Astrocyte (in vitro differentiated cells and primary cell): ENCODE measurements at regions not wholly inside any gene's neighbourhood (a gene's known extent, or its start where the extent isn't known, plus 50 kb on each side); places are given as distances from the start of the nearest gene placed in this dataset.

ENCODE experiments used
- CTCF ChIP-seq: IDR thresholded peaks from 2 replicates; pipeline ENCODE4 v1.5.1; 2011; ENCODE audit warnings: low read depth, mild to moderate bottlenecking, inconsistent platforms, low read length, moderate library complexity; ENCODE audit not compliant: insufficient read depth
- EZH2 ChIP-seq: IDR thresholded peaks from 2 replicates; pipeline ENCODE4 v1.6.1; 2012; ENCODE audit warnings: mild to moderate bottlenecking, low read length, inconsistent platforms; ENCODE audit not compliant: insufficient read depth

- TF ChIP-seq CTCF (no peak), EZH2 (no peak)
Measured at GRCh38 chr10:64215088-64215487, 693.9 kb downstream of the REEP3 start.
